ENCODE measurements at regions not wholly inside any gene's neighbourhood (a gene's known extent, or its start where the extent isn't known, plus 50 kb on each side); places are given as distances from the start of the nearest gene placed in this dataset.

GRCh38 chr2:238557936-238558335, 131.2 kb downstream of the ASB1 start:
- TF ChIP-seq GATA2 (IDR thresholded peaks at IDR 0.05; ENCODE audit: low read depth, low read length), result no peak
- no peak for TF ChIP-seq GATA3 (IDR thresholded peaks at IDR 0.05; ENCODE audit: low read depth, low read length)

Data from SH-SY5Y (cell line).